Activated CD4-positive, alpha-beta T cell treated with anti-CD3 and anti-CD28 coated beads, Interleukin-2, amount 50 U/mL, for 48 hours (primary cell): ENCODE measurements at regions not wholly inside any gene's neighbourhood (a gene's known extent, or its start where the extent isn't known, plus 50 kb on each side); places are given as distances from the start of the nearest gene placed in this dataset.
"Not testable (repeated sequence)": the region's sequence is repeated elsewhere in the genome, so short reads cannot be mapped to it uniquely, and the experiment has no call there.

Experiments
- DNase-seq, 2 experiments: peaks; one replicate each; pipeline ENCODE4 v3.0.0-alpha.2; 2020

DNA sequence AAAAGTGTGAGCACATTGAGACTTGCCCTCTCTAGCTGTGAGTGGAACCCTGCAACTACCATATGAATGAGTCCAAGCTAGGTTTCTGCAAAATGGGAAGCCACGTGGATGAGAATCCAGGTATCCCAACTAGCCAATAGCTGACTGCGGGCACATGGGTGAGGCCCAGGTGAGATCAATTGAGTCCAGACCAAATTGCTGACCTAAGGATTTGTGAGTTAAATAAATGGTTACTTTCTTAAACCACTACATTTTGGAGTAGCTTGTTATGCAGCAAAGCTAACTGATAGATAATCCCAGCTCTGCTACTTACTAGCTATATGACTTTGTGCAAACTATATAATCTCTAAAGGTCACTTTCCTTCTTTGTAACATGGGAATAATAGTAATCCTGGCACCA, 150.3 kb upstream of the LCORL start:
- DNase-seq: no peak

GRCh38 chr4:18167831-18168230, 146.3 kb upstream of the LCORL start:
- no peak for DNase-seq

GRCh38 chr4:18166925-18167324, 145.4 kb upstream of the LCORL start:
- DNase-seq: no peak

DNA sequence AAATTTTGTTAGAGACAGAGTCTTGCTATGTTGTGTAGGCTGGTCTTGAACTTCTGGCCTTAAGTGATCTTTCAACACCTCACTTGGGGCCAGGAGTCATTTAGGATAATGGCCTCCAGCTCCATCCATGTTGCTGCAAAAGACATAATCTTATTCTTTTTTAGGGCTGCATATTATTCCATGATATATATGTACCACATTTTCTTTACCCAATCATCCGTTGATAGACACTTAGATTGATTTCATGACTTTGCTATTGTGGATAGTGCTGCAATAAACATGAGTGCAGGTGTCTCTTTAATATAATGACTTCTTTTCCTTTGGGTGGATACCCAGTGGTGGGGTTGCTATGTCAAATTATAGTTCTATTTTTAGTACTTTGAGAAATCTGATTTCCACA, 140.9 kb upstream of the LCORL start:
- no peak for DNase-seq

DNA sequence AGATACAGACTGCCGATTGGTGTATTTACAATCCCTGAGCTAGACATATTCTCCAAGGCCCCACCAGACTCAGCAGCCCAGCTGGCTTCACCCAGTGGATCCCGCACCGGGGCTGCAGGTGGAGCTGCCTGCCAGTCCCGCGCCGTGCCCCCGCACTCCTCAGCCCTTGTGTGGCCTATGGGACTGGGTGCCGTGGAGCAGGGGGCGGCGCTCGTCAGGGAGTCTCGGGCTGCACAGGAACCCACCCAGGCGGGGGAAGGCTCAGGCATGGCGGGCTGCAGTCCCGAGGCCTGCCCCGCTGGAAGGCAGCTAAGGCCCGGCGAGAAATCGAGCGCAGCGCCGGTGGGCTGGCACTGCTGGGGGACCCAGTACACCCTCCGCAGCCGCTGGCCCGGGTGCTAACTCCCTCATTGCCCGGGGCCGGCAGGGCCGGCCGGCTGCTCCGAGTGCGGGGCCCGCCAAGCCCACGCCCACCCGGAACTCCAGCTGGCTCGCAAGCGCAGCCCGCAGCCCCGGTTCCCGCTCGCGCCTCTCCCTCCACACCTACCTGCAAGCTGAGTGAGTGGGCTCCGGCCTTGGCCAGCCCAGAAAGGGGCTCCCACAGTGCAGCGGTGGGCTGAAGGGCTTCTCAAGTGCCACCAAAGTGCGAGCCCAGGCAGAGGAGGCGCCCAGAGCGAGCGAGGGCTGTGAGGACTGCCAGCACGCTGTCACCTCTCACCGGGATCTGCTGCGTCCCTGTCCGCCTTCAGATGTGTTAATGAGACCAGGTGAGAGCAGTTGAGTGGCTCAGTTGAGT, 137.8 kb upstream of the LCORL start:
- not testable (repeated sequence) for DNase-seq

DNA sequence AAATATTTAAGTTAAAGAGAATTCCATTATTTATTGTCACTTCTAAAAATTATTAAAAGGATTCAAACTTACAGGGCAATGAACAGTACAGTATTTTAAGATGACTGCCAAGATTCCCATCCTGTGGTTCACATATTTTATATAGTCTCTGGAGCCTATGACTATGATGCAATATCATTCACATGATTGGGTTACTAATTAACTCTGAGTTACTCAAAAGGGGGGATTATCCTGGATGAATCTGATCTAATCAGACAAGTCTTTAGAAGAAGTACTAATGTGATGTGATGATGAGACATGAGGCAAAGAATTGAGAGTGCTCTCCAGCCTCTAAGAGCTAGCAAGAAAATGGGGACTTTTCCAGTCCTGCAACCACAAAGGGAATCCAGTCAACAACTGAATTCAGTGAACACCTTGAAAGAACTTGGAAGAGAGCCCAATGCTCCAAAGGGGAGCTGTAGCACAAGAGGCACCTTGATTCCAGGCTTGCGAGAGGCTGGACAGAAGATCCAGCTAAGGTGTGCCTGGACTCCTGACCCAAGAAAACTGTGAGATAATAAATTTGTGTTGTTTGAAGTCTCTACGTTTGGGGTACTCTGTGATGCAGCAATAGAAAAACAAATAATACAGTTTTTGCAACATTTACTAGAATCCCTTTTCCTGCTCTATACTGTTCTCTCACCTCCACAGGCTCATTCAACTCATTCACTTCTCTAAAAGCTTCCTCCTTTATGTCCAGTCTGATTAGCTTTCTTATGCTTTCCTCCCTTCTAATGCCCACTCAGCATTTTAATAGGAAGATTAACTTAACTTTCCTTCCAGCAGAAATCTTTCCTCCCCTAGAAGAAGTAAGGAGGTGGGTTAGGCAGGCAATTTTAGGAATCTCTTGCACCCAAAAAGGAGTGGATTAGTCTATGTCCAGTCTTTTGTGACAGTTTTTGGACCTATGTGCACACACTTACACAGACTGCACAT, 133.8 kb upstream of the LCORL start:
- DNase-seq: no peak

DNA sequence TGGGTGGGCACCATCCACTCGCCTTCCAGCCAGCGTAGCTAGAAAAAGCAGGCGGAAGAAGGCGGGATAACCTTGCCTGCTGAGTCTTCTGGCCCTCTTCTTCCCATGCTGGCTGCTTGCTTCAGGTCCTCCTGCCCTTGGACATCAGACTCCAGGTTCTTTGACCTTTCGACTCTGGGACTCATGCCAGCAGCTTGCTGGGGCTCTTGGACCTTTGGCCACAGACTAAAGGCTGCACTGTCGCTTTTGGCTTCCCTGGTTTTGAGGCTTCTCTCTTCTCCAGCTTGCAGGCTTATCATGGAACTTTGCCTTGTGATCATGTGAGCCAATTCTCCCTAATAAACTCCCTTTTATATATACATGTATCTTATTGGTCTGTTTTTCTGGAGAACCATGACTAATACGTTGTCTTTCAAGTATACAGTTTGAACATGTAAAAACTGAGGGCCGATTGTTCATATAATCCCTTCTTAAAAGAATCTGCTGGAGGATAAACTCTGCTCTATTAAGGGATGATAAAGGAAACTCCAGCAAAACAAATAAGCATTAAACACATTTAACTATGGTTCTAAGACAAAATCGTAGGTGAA, 116.6 kb upstream of the LCORL start:
- no peak for DNase-seq

DNA sequence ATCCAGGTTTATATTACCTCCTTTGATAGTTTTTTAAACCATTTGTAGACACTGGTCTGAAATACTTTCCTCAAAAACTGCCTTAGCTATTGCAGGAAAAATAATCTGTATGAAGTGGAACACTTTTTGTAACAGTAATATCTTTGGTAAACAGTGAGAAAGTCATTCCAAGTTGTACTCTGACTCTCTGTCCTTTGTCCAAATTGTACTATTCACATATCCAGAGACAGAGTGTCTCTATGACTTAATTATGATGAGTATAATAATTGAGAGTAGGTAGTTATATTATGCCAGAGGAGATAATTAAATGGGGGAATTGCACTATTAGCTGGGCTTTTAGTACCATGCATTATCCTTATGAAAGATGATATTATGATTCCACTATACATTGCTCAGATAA, 112.6 kb upstream of the LCORL start:
- DNase-seq: no peak

DNA sequence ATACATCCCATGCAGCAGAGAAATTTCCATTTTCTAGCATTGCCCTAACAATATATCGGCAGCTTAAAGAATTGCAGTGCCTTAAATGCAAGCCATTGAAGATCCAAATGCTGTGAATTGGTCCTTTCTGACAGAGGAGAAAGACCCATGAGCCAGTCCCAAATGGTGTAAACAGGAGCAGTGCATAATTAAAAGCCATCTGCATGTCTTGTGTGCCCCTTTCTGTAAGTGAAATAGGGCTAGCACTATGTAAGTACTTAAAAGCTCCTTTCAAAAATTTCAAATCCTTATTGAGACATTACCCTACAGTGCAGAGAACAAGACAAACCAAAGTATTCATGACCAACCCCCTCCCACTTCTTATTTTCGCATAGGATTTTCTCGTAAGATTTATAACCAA, 108.7 kb upstream of the LCORL start:
- no peak for DNase-seq

DNA sequence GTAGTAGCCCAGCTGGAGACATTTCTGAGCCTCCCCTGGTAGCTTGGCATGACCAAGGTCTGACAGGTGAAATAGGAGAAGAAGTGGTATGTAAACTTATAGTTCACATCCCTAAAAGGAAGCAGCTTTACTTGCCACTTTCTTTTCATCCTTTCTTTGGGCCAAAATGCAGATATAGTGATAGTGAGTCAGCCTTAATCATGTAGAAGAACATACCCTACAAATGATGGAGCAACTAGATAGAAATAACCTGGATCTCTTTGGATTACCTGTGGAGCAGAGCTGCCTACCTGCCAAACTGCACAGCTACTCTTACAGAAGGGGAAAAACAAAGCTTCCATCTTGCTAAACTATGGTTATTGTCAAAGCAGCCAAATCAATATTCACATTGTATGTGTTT, 106.7 kb upstream of the LCORL start:
- no peak for DNase-seq

DNA sequence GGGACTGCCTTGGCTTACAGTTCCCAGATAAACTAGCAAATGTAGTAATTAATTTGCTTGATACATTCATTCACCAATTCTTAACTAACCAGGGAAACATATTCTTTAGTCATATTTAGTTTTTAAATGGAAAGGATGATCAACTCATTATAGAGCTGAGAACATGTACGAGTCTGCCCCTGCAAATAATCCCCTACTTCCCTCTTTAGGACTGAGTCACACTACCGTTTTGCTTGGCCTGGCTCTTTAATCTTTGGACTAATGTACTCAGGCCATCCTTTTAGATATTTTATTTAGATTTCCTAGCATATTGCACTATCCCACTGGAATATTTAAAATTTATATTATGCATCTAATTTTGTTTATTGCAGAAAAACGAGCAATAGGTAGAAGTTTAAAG, 105.5 kb upstream of the LCORL start:
- DNase-seq: no peak

DNA sequence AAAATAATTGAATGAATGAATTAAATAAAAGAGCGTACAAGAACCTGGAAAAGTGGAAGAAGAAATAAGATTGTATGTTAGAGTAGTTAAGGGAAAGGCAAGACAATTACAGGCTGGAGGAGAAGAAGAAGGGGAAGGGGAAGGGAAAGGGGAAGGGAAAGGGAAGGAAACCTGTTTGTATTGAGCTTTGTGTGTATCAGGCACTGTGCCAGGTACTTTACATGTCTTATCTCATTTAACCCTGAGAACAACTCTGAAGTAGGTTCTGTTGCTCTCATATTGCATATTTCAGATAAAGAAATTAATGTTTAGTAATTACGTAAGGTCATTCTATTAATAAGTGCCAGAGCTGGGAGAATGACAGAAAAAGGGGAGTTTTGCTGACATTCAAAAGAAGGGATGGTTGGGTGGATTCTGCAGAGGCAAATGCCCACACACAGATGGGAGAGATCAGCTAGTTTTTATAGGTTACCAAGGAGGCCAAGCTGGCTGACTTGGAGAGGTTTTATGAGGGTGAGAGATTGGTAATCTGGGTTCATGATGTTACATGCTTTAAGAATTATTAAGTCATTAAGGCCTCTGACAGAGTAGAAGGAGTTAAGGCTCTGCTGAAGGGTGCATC, 92.3 kb upstream of the LCORL start:
- DNase-seq: no peak

GRCh38 chr4:18111081-18111480, 89.5 kb upstream of the LCORL start:
- DNase-seq: no peak

DNA sequence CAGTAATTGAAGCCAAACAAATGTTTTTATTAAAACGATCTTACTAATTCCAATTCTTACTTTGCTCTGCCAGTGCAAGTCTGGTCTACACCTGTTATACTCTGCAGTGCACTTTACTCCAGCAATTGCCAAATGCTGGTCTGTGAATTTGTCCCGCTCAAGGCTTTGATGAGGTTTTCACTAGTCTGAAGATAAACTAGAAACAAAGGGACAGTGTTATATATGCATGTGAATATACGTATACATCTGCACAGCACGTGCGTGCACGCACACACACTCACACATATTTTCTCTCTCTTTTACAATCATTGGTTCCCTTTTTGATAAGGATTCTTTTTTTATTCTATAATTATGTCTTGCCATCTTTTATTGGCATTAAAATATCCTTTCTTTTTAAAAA, 88.5 kb upstream of the LCORL start:
- no peak for DNase-seq

DNA sequence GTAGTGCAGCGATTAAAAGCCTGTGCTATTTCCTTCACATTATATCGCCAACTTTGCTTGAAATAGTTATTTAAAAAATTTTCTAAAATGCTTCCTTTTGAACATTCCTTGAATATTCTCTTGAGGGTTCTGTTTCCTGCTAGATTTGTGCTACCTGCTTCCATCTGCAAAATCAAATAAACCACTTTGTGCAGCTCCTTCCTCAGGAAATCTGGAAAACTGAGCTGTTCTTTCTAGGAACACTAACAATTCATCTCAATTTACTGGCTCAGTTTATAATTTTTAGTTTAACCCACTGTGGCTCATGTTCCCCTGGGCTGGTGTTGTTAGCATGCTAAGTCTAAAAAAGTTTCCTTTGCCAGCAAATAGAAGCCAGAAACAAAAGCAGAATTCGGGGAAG, 88.1 kb upstream of the LCORL start:
- DNase-seq: no peak

DNA sequence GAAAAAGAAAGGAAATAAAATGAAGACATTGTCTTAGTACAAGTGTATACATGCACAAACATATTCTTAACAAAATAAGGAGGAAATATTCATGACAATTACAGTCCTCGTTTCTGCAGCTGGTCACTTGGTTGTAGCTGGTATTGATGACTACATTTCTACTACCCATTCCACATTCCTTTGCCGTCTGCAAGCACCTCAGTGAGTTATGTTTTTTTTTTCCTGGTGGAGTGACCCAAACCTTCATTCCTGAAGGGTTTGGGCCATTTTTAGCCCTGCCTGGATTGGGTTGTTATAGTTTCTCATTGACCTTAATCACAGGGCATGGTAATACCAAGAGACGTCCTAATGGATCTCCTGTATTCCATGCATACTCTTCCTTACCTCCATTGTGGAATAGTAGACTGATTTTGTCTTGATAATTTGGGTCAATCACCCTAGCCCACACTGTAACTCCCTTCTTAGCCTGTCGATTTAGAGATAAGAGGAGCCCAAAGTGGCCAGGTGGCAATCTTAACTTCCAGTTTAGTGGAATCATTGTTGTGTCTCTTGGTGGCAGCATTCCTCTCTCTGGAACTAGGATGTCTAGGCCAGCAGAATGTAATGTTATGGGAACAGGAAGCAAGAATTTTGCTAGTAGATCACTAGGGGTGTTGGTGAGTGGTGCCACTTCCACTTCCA, 86.4 kb upstream of the LCORL start:
- DNase-seq: not testable (repeated sequence)

DNA sequence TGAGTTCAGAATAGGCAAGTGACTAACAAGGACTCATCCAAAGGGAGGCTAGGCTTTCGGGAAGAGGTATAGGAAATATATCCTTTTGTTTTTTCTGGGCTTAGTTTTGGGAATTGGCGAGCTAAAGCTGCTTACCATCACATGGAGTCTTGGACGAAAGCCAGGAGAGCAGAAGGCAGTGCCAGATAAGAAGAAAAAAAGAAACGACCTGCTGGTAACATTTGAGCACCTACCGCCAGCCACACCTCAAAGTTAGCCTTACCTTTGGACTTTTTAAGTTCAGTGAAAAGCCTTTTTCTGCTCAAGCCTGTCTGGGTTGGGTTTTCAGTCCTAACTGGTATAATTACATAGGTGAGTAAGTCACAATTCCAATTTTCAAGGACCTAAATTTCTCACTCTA, 85.1 kb upstream of the LCORL start:
- no peak for DNase-seq

GRCh38 chr4:18105030-18106011, 83.8 kb upstream of the LCORL start:
- DNase-seq: no peak

DNA sequence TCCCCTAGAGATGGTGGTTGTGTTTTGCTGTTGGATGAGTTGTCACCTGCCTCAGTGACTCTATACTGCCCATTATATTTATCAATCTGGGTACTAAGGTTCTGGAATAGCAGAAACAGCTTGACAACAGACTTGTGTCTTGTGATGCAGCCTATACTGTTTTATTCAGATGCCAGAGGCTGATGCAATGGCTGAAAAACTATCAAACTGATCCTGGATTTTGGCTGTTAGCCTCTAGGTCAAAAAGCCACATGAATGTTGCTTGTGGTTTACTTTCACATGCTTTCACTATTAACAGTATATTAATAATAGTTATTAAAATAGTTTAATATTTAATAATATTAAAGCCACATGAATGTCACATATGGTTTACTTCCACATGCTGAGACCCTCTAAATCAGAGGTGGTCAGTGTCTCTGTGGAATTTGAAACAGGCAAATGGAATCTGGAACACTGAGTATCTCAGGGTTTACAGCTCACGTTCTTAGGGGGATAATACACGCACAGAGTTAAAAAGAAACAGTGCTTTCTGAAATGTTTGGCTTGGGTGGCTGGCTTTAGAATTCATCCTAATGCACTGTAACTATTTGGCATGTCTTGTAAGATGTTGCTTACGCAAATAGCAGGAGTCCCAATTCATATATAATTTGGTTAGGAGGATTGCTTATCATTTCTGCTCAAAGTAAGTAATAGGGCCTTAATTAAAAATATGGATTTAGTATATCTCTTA, 82.5 kb upstream of the LCORL start:
- DNase-seq: no peak

GRCh38 chr4:18100657-18101056, 79.1 kb upstream of the LCORL start:
- DNase-seq: no peak

DNA sequence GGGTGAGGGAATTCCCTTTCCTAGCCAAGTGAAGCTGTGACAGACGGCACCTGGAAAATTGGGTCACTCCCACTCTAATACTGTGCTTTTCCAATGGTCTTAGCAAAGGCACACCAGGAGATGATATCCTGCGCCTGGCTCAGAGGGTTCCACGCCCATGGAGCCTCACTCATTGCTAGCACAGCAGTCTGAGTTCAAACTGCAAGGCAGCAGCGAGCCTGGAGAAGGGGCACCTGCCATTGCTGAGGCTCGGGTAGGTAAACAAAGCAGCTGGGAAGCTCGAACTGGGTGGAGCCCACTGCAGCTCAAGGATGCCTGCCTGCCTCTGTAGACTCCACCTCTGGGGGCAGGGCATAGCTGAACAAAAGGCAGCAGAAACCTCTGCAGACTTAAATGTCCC, 68.9 kb upstream of the LCORL start:
- DNase-seq: not testable (repeated sequence)
